GM18511 (cell line): ENCODE measurements at regions not wholly inside any gene's neighbourhood (a gene's known extent, or its start where the extent isn't known, plus 50 kb on each side); places are given as distances from the start of the nearest gene placed in this dataset.

Source experiments
- ATAC-seq: cut with Tn5 transposase; IDR thresholded peaks from one replicate; pipeline ENCODE4 v1.9.1; 2021; ENCODE audit warnings: mild to moderate bottlenecking, moderate library complexity; ENCODE audit not compliant: unreplicated experiment

- no peak for ATAC-seq
Measured at GRCh38 chr22:27452922-27453321, 348.6 kb downstream of the MN1 start.

- ATAC-seq: no peak
Measured at GRCh38 chr22:27453725-27454124, 347.8 kb downstream of the MN1 start.

GRCh38 chr22:27454807-27455450 lies 346.6 kb downstream of the MN1 start:
- ATAC-seq: no peak

- no peak for ATAC-seq
Measured at GRCh38 chr22:27455526-27455925, 346.0 kb downstream of the MN1 start.

- no peak for ATAC-seq
Measured at GRCh38 chr22:27456696-27457503, 344.7 kb downstream of the MN1 start.

- ATAC-seq: no peak
Measured at GRCh38 chr22:27459999-27460398, 341.6 kb downstream of the MN1 start.

- ATAC-seq: no peak
Measured at GRCh38 chr22:27460591-27461347, 340.8 kb downstream of the MN1 start.

- ATAC-seq: no peak
Measured at GRCh38 chr22:27461470-27461869, 340.1 kb downstream of the MN1 start.

GRCh38 chr22:27462190-27462589 lies 339.4 kb downstream of the MN1 start:
- ATAC-seq: no peak

- no peak for ATAC-seq
Measured at GRCh38 chr22:27463121-27463660, 338.4 kb downstream of the MN1 start.

GRCh38 chr22:27466229-27466628 lies 335.3 kb downstream of the MN1 start:
- no peak for ATAC-seq

- ATAC-seq: no peak
Measured at GRCh38 chr22:27466778-27467438, 334.6 kb downstream of the MN1 start.

- no peak for ATAC-seq
Measured at GRCh38 chr22:27467711-27468110, 333.8 kb downstream of the MN1 start.

GRCh38 chr22:27468712-27469111 lies 332.8 kb downstream of the MN1 start:
- no peak for ATAC-seq

- ATAC-seq: no peak
Measured at GRCh38 chr22:27470169-27470772, 331.3 kb downstream of the MN1 start.

- no peak for ATAC-seq
Measured at GRCh38 chr22:27472975-27473374, 328.6 kb downstream of the MN1 start.

GRCh38 chr22:27473533-27473932 lies 328.0 kb downstream of the MN1 start:
- ATAC-seq: no peak

- no peak for ATAC-seq
Measured at GRCh38 chr22:27474112-27474571, 327.4 kb downstream of the MN1 start.

- ATAC-seq: no peak
Measured at GRCh38 chr22:27474711-27475547, 326.6 kb downstream of the MN1 start.

GRCh38 chr22:27475548-27475897 lies 326.0 kb downstream of the MN1 start:
- ATAC-seq: no peak
